ENCODE measurements at regions not wholly inside any gene's neighbourhood (a gene's known extent, or its start where the extent isn't known, plus 50 kb on each side); places are given as distances from the start of the nearest gene placed in this dataset.

DNA sequence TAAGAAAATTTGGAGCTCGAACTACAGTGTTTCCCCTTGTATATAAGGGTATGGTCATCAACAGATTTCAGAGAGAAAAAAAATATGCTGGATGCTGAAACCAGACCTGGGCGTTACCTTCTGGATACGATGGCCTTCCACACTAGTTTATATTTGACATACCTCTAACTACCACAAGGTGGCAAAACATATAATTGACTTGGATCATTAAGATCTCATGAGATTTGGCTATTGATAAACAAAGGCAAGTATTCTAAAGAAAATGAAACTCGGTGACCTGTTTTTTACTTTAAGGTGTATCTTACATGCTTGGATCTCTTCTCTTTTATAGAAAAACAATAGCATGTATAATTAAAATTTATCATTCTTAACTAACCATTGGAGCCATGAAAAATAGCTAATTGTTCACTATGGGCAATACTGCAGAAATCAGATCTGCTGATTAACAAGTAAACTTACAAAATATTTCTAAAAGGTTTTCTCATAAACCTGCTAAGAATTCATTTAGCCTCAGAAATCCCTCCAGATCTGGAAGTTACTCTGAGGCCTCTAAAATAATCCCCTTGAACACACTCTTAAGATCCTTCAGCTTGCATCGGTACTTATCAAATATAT is 300.6 kb upstream of the KCNH8 start:
- Histone ChIP-seq H3K36me3 (ENCODE audit: insufficient read depth, low read length) (no peaks in the 10 kb centered on the region), H3K9ac (ENCODE audit: low read depth, low read length) (no peak overlapping the region), H3K4me1 (ENCODE audit: insufficient read depth, low read length) (no peaks in the 10 kb centered on the region), H3K9me3 (ENCODE audit: control insufficient read depth, insufficient read depth, low read length) (no peaks in the 10 kb centered on the region)

DNA sequence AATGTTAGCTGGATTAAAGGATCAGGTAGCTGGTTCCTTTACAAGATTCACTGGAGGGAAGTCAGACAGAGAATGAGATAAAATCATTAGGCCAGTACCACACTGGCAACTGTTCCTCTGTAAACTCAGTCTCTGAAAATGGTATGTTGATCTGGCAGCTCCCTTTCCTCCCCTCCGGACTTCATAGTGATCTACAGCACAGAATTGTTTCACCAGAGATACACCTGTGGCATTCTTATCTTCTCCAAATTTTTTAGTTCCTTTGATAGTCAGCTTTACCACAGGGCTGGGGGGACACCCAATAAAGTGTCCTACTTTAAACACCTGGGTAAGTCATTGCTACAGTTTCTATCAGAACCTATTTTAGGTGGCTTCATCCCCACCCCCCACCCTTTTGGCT is 304.3 kb upstream of the KCNH8 start:
- Histone ChIP-seq H3K9me3 (ENCODE audit: control insufficient read depth, insufficient read depth, low read length) (no peaks in the 10 kb centered on the region), H3K36me3 (ENCODE audit: insufficient read depth, low read length) (no peaks in the 10 kb centered on the region), H3K9ac (ENCODE audit: low read depth, low read length) (no peak overlapping the region)

DNA sequence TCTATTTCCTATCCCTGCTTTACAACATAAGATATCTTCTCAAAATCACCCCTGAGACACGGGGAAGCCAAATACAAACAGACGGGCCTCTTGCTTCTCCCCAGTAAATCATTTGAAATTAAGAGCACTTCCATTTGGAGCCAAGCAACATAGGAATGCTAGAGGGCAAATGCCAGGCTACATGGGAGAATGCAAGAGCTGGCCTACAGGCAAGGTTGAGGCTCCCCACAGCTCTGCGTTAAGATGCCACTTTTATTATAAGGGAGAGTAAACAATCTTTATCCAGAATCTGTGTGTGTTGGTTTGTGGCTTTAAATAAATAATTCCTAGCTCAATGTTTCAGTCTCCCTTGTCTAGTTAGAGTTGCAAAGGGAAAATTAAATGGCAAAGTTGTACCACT is 305.1 kb upstream of the KCNH8 start:
- Histone ChIP-seq H3K9ac (ENCODE audit: low read depth, low read length) (no peak overlapping the region), H3K9me3 (ENCODE audit: control insufficient read depth, insufficient read depth, low read length) (no peaks in the 10 kb centered on the region), H3K4me1 (ENCODE audit: insufficient read depth, low read length) (no peaks in the 10 kb centered on the region; the same call in 1 of the 2 replicates), H3K36me3 (ENCODE audit: insufficient read depth, low read length) (no peaks in the 10 kb centered on the region)

More for the DNA sequence above, 304.3 kb upstream of the KCNH8 start:
- H3K4me1 ChIP-seq (ENCODE audit: insufficient read depth, low read length): no peaks in the 10 kb centered on the region; the same call in 1 of the 2 replicates

DNA sequence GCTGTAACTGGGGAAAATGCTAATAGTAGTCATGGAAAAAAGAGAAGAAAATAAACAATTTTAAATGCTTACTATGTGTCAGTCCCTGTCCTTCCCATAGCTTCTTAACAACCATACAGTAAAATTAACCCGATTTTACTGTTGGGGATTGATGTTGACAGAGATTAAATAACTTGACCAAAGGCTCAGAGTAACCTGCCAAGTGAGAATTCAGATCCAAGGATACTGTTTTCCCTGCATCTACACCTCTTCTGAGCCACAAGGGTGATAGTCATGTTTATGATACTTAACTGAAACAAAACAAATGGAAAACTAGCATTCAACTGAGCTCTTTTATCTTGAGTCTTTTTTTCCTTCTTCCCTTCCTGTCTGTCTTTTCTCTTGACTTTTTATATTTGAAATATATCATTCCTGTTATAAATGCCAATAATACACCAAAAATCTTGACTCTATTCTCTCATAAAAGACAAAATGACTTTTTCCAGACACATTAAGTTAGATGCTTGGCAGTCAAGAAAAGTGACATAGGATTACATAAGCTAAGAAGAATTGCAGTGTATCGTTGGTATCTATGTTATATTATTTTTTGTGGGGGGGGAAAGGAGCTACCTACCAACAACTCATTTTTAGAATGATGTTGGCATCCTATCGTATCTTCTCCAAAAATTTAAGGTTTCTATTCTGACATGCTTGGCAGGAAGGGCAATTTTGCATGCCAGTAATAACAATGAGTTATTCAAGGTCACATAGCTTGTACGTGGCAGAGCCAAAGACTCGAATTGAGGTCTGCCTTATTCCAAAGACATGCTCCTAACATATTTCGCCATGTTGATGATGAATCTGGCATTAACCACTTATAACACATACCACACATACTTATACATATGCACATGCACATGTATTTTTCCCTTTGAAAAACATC is 306.6 kb upstream of the KCNH8 start:
- Histone ChIP-seq H3K9me3 (ENCODE audit: control insufficient read depth, insufficient read depth, low read length) (no peaks in the 10 kb centered on the region), H3K36me3 (ENCODE audit: insufficient read depth, low read length) (no peaks in the 10 kb centered on the region), H3K9ac (ENCODE audit: low read depth, low read length) (no peak overlapping the region), H3K4me1 (ENCODE audit: insufficient read depth, low read length) (peaks cover 9% of the 10 kb centered on the region; the same call in 1 of the 2 replicates)

DNA sequence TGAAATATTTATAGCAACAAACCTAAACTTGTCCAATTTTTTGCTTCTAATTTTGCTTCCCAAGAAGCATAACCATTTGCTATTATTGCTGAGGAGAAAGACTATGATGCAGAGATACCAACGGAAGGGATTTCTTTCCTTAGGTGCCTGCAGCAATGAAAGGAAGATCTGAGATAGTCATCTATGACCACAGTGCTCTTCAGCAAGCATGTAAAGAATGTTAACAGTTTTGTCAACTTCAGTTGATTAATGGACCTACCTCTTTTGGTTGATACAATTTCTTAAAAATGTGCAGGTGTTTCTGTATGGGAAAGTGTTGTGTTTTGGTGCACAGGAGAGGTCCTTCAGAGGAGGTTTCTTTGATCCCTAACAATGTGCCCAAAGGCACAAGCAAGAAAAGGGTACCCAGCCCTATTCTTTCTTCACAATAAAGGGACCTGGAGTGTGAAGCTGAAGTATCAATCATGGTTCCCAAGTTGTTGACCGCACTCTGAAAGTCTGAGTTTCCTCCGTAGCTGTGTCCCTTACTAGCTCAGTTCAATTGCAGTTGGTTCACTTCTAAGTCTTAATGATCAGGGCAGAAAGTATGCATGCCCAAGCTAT is 307.7 kb upstream of the KCNH8 start:
- Histone ChIP-seq H3K9me3 (ENCODE audit: control insufficient read depth, insufficient read depth, low read length) (no peaks in the 10 kb centered on the region), H3K9ac (ENCODE audit: low read depth, low read length) (no peak overlapping the region), H3K36me3 (ENCODE audit: insufficient read depth, low read length) (no peaks in the 10 kb centered on the region), H3K4me1 (ENCODE audit: insufficient read depth, low read length) (peaks cover 18% of the 10 kb centered on the region; the same call in 1 of the 2 replicates)

DNA sequence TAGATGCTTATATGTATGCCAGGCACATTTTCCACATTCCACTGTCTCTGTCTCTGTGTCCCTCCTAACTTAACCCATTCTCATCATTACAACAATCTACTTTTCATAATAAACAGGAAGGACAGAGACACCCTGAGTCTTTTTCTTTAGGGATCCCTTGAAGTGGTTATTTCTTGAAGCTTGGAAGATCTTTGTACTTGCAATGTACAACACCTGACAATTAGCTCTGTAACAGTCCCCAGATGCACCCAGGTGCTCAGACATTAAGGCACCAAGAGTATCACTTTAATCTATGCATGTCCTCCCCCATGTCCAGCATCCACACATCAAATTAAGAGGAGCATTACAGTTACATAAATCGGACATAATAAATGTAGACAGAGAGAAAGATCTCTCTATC is 309.6 kb upstream of the KCNH8 start:
- no peak overlapping the region for H3K9ac ChIP-seq (ENCODE audit: low read depth, low read length)

DNA sequence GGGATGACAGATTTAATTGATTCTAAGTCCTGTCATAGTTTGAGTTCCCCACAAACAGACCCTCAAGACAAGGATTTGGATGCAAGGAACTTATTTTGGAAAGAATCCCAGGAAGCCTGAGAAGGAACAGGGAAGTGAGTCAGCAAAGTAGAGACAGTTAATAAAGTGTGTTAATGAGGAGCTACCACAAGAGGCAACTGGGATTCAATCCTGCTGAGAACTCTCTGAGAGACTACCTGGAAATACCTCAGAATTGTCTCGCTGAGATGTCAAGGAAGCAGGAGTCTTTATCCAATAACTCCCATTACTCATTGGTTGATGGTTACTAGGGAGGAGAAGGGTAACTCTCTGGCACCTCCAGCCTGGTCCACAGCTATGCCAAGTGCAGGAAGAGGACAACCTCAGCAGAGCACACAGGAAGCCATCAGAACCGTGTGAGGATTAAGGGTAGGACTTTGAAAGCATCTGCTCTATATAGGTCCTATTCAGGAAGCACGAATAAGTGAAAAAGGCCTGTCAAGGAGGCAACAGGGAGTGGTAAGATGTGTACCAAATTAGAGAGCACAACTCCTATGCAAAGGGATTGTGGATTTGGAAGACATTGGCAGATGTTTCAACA is 311.1 kb upstream of the KCNH8 start:
- H3K4me1 ChIP-seq (ENCODE audit: insufficient read depth, low read length): peaks cover 20% of the 10 kb centered on the region; the same call in 1 of the 2 replicates
- no peaks in the 10 kb centered on the region for H3K9me3 ChIP-seq (ENCODE audit: control insufficient read depth, insufficient read depth, low read length)
- no peak overlapping the region for H3K9ac ChIP-seq (ENCODE audit: low read depth, low read length)
- H3K36me3 ChIP-seq (ENCODE audit: insufficient read depth, low read length): no peaks in the 10 kb centered on the region

More for the DNA sequence above, 309.6 kb upstream of the KCNH8 start:
- Histone ChIP-seq H3K4me1 (ENCODE audit: insufficient read depth, low read length) (peaks cover 20% of the 10 kb centered on the region; the same call in 1 of the 2 replicates), H3K9me3 (ENCODE audit: control insufficient read depth, insufficient read depth, low read length) (no peaks in the 10 kb centered on the region), H3K36me3 (ENCODE audit: insufficient read depth, low read length) (no peaks in the 10 kb centered on the region)

DNA sequence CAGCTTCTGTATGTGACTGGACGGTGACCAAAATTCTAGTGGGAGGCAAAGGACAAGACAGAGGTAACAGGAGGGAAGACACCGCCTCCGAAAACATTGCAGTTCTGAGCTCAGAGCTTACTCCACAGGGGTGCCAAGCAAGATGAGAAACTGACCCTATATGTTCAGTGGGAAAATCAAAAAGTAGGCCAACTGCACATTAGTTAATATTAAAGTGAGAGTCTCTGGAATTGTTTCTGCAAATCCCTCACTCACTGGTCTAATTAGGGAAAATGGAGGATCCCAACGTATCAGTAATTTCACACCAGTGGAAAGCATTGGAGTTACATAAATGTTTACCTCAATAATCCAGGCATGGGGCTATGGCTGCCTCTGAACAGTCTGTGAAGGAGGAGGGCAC is 313.3 kb upstream of the KCNH8 start:
- Histone ChIP-seq H3K36me3 (ENCODE audit: insufficient read depth, low read length) (no peaks in the 10 kb centered on the region), H3K4me1 (ENCODE audit: insufficient read depth, low read length) (peaks cover 20% of the 10 kb centered on the region; the same call in 1 of the 2 replicates), H3K9me3 (ENCODE audit: control insufficient read depth, insufficient read depth, low read length) (no peaks in the 10 kb centered on the region), H3K9ac (ENCODE audit: low read depth, low read length) (no peak overlapping the region)

DNA sequence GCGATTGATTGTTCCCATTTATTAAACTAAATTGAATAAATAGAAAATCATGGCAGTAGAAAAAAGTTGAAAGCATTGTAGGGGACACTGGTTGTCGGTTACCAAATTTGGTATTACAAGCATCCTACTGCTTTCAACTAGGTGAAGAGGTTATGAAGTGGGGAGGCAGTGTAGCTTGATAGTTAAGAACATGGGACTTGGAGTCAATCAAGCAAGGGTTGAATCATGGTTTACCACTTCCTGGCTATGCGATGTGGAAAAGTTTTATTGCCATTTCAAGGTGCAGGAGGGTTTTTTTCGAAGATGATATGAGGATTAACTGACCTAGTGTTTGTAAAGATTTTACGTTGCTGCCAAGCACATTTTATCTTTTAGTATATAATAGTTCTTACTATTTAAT is 318.2 kb upstream of the KCNH8 start:
- H3K9me3 ChIP-seq (ENCODE audit: control insufficient read depth, insufficient read depth, low read length): no peaks in the 10 kb centered on the region

DNA sequence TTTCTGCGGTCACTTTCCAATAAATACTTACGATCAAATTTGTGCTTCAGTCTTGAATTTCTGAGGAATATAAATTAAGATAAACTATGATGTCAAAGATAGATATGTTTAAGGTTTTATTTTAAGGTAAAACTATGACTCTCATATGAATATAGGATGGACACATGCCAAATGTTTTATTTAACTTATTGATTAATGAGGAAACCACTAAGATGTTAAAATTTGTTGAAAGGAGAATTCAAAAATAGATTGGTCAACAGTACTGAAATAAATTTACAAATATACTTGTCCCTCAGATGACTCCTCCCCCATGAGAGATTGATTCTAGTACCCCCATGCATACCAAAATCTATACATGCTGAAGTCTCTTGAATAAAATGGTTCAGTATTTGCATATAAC is 319.7 kb upstream of the KCNH8 start:
- H3K9ac ChIP-seq (ENCODE audit: low read depth, low read length): no peak overlapping the region
- no peaks in the 10 kb centered on the region for H3K4me1 ChIP-seq (ENCODE audit: insufficient read depth, low read length)
- H3K36me3 ChIP-seq (ENCODE audit: insufficient read depth, low read length): no peaks in the 10 kb centered on the region
- no peaks in the 10 kb centered on the region for H3K9me3 ChIP-seq (ENCODE audit: control insufficient read depth, insufficient read depth, low read length)

More for the DNA sequence above, 318.2 kb upstream of the KCNH8 start:
- Histone ChIP-seq H3K36me3 (ENCODE audit: insufficient read depth, low read length) (no peaks in the 10 kb centered on the region), H3K4me1 (ENCODE audit: insufficient read depth, low read length) (no peaks in the 10 kb centered on the region), H3K9ac (ENCODE audit: low read depth, low read length) (no peak overlapping the region)

DNA sequence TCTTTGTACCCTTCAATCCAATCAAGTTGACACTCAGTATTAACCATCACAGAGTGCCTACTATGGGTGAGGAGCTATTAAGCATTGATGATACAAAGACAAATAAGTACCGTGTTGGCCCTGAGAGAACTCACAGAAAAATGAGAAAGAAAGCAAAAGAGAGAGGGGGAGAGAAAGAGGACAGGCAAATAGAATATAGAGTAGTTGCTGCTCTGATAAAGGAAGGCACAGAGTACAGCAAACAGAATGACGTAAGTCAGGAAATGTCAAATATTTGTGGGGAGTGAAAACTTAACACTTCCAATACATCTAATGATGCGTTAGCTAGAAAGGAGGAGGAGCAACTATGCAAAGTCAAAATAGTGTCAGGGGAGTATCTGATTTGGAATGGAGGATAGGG is 320.6 kb upstream of the KCNH8 start:
- Histone ChIP-seq H3K4me1 (ENCODE audit: insufficient read depth, low read length) (no peaks in the 10 kb centered on the region), H3K9me3 (ENCODE audit: control insufficient read depth, insufficient read depth, low read length) (no peaks in the 10 kb centered on the region), H3K9ac (ENCODE audit: low read depth, low read length) (no peak overlapping the region), H3K36me3 (ENCODE audit: insufficient read depth, low read length) (no peaks in the 10 kb centered on the region)

DNA sequence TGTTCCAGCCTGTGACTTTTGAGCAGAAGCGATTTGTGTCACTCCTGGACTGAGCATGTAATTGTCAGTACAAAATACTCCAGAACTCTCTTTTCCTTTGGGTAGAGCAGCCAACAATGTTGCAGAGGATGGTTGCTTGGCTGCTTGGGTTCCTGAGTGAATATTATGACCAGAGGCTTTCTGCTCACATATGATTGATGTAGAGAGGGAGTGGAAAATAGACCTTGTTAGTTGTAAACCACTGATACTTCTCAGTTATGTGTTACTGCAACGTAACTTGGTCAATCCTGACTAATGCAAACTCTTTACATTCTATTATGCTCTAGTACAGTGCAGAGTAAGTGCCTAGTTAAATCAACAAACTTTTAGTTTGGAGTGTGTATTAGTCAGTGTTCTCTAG is 322.6 kb upstream of the KCNH8 start:
- H3K36me3 ChIP-seq (ENCODE audit: insufficient read depth, low read length): no peaks in the 10 kb centered on the region
- H3K4me1 ChIP-seq (ENCODE audit: insufficient read depth, low read length): no peaks in the 10 kb centered on the region
- no peak overlapping the region for H3K9ac ChIP-seq (ENCODE audit: low read depth, low read length)
- H3K9me3 ChIP-seq (ENCODE audit: control insufficient read depth, insufficient read depth, low read length): no peaks in the 10 kb centered on the region

DNA sequence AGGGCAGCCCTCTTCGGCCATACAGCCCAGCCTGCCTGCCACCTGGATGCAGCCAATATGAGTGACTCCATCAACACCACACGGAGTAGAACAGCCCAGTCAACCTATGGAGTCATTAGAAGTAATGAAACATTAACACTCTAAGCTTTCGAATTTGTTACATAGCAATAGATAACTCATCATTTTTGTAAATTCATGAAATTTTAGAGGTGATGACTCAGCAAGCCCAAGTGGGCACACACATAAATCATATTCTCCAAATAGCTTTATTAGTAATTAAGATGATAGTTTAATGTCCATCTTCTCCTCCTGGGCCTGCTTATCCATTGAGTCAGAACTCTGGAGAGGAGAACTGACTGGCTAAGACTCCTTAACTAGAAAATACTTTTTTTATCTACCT is 335.0 kb upstream of the KCNH8 start:
- Histone ChIP-seq H3K36me3 (ENCODE audit: insufficient read depth, low read length) (no peaks in the 10 kb centered on the region), H3K9me3 (ENCODE audit: control insufficient read depth, insufficient read depth, low read length) (no peaks in the 10 kb centered on the region), H3K4me1 (ENCODE audit: insufficient read depth, low read length) (no peaks in the 10 kb centered on the region), H3K9ac (ENCODE audit: low read depth, low read length) (no peak overlapping the region)

DNA sequence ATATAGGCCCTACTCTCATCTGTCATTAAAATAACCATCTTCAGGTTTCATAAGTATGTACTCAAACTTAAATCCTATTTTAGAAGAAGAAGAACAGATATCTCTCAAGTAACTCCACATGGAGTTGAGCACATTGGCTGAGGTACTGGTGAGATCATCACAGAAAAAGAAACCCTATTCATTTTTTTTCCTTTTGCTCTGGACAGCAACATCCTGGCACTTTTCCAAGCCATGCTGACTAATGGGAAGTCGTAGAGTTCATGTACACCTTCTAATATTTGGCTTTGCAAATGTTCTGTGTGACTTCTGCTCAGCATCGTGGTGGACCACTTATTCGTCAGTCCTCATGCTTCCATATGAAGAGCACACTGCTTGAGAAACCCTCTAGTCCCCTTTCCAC is 336.0 kb upstream of the KCNH8 start:
- Histone ChIP-seq H3K9ac (ENCODE audit: low read depth, low read length) (no peak overlapping the region), H3K9me3 (ENCODE audit: control insufficient read depth, insufficient read depth, low read length) (no peaks in the 10 kb centered on the region), H3K4me1 (ENCODE audit: insufficient read depth, low read length) (no peaks in the 10 kb centered on the region), H3K36me3 (ENCODE audit: insufficient read depth, low read length) (no peaks in the 10 kb centered on the region)
